ENCODE measurements at regions not wholly inside any gene's neighbourhood (a gene's known extent, or its start where the extent isn't known, plus 50 kb on each side); places are given as distances from the start of the nearest gene placed in this dataset.

DNA sequence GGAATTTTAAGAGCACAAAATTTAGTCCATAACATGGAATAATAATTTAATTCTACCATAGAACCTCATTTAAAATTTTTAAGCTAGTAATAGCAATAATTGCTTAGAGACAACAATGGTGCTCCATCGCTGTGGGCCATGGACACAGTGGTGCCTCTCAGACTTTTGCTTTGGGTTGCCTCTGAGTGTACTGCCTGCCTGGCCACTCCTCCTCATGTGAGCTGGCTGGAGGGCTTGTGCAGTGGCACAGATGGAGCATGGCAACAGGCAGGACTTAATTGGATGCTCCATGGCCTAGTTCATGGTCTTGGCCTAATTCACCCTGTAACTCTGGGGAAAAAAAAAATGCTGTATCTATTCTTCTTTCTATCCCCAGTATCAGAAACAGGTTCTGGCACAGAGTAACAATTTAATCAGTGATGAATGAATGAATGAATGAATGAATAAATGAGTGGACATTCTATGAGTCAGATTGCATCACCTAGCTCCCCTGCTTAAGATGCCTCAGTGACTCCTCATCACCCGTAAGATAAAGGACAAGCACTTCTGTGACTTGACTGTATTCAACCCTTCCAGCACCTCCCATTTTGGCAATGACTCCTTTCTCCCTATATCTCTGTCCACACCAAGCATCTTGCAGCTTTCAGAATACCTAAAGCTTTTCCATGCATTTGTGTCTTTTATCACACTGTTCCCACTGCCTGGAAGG lies 211.8 kb upstream of the SLC14A2 start:
- H3K9ac ChIP-seq (ENCODE audit: low read length): no peak overlapping the region
- no peaks in the 10 kb centered on the region for H3K79me2 ChIP-seq (ENCODE audit: insufficient read depth, low read length)
- H3K27ac ChIP-seq (ENCODE audit: low read depth, low read length): no peak overlapping the region
- ATAC-seq (no peak), DNase-seq (ENCODE audit: low read depth, low spot score) (no peak)
- intact Hi-C loops (cut with micrococcal nuclease): no loop called here
- H3K4me2 ChIP-seq (ENCODE audit: low read length): no peak overlapping the region
- H3K36me3 ChIP-seq (ENCODE audit: control insufficient read depth in 1 of 2, insufficient read depth in 2 of 2, low read length in 2 of 2): no peaks in the 10 kb centered on the region
- no TSS peak for BruUV-seq (replicated peaks)
- no peak overlapping the region for H2AFZ ChIP-seq (ENCODE audit: low read depth, low read length, poor library complexity, severe bottlenecking)
- ChIA-PET POLR2A (no interaction called here), RAD21 (ENCODE audit: low non-redundant PET in 1 of 2, low total read pairs in 2 of 2, uncharacterized antibody in 2 of 2, unreplicated experiment in 2 of 2) (no interaction called here), CTCF (no interaction called here)
- no peaks in the 10 kb centered on the region for H3K27me3 ChIP-seq (ENCODE audit: insufficient read depth, low read length)
- no peaks in the 10 kb centered on the region for H4K20me1 ChIP-seq (ENCODE audit: insufficient read depth)
- TF ChIP-seq, protein P1, sequence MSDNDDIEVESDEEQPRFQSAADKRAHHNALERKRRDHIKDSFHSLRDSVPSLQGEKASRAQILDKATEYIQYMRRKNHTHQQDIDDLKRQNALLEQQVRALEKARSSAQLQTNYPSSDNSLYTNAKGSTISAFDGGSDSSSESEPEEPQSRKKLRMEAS (IDR thresholded peaks at IDR 0.05): no peak
- no peak for TF ChIP-seq TCF7L2 (IDR thresholded peaks at IDR 0.05; ENCODE audit: borderline replicate concordance, extremely low read depth, insufficient read depth, insufficient read length)
- TF ChIP-seq ZNF274 (IDR thresholded peaks at IDR 0.05; ENCODE audit: low read depth, low read length): no peak
- TF ChIP-seq, protein P2, sequence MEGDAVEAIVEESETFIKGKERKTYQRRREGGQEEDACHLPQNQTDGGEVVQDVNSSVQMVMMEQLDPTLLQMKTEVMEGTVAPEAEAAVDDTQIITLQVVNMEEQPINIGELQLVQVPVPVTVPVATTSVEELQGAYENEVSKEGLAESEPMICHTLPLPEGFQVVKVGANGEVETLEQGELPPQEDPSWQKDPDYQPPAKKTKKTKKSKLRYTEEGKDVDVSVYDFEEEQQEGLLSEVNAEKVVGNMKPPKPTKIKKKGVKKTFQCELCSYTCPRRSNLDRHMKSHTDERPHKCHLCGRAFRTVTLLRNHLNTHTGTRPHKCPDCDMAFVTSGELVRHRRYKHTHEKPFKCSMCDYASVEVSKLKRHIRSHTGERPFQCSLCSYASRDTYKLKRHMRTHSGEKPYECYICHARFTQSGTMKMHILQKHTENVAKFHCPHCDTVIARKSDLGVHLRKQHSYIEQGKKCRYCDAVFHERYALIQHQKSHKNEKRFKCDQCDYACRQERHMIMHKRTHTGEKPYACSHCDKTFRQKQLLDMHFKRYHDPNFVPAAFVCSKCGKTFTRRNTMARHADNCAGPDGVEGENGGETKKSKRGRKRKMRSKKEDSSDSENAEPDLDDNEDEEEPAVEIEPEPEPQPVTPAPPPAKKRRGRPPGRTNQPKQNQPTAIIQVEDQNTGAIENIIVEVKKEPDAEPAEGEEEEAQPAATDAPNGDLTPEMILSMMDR (IDR thresholded peaks at IDR 0.05 in 2 of 3, conservative IDR thresholded peaks at IDR 0.05 in 1 of 3; ENCODE audit: borderline replicate concordance in 1 of 3, insufficient read depth in 1 of 3, low read depth in 2 of 3, low read length in 2 of 3): no peak
- no peak for TF ChIP-seq JUND (IDR thresholded peaks at IDR 0.05)
- TF ChIP-seq EGR1 (IDR thresholded peaks at IDR 0.05; ENCODE audit: low read depth): no peak
- TF ChIP-seq CBX3 (IDR thresholded peaks at IDR 0.05; ENCODE audit: low read depth): no peak
- TF ChIP-seq, protein P3, sequence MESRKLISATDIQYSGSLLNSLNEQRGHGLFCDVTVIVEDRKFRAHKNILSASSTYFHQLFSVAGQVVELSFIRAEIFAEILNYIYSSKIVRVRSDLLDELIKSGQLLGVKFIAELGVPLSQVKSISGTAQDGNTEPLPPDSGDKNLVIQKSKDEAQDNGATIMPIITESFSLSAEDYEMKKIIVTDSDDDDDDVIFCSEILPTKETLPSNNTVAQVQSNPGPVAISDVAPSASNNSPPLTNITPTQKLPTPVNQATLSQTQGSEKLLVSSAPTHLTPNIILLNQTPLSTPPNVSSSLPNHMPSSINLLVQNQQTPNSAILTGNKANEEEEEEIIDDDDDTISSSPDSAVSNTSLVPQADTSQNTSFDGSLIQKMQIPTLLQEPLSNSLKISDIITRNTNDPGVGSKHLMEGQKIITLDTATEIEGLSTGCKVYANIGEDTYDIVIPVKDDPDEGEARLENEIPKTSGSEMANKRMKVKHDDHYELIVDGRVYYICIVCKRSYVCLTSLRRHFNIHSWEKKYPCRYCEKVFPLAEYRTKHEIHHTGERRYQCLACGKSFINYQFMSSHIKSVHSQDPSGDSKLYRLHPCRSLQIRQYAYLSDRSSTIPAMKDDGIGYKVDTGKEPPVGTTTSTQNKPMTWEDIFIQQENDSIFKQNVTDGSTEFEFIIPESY (IDR thresholded peaks at IDR 0.05; ENCODE audit: extremely low read depth, insufficient replicate concordance, low read length): no peak
- TF ChIP-seq, protein P4, sequence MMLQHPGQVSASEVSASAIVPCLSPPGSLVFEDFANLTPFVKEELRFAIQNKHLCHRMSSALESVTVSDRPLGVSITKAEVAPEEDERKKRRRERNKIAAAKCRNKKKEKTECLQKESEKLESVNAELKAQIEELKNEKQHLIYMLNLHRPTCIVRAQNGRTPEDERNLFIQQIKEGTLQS (IDR thresholded peaks at IDR 0.05): no peak
- no peak for TF ChIP-seq SP1 (IDR thresholded peaks at IDR 0.05; ENCODE audit: low read depth)
- no peak for TF ChIP-seq SRF (IDR thresholded peaks at IDR 0.05; ENCODE audit: low read depth)
- no peaks in the 10 kb centered on the region for H3K4me1 ChIP-seq (ENCODE audit: control insufficient read depth in 1 of 2, insufficient read depth in 2 of 2, low read length in 2 of 2)
- no peak overlapping the region for H3K4me3 ChIP-seq (replicated peaks in 1 of 2; ENCODE audit: low read depth in 1 of 2, low read length in 2 of 2)
- H3K9me2 ChIP-seq (ENCODE audit: insufficient read depth): no peaks in the 10 kb centered on the region
- H3K9me3 ChIP-seq (ENCODE audit: control insufficient read depth in 1 of 2, insufficient read depth in 1 of 2, low read depth in 1 of 2, low read length in 2 of 2): no peaks in the 10 kb centered on the region
